HG03064 (cell line): ENCODE measurements at regions not wholly inside any gene's neighbourhood (a gene's known extent, or its start where the extent isn't known, plus 50 kb on each side); places are given as distances from the start of the nearest gene placed in this dataset.
"Not testable (repeated sequence)": the region's sequence is repeated elsewhere in the genome, so short reads cannot be mapped to it uniquely, and the experiment has no call there.

Experiments
- ATAC-seq: cut with Tn5 transposase; IDR thresholded peaks from one replicate; pipeline ENCODE4 v1.9.1; 2021; ENCODE audit warnings: low read depth; ENCODE audit not compliant: unreplicated experiment

GRCh38 chr16:65392806-65393565 is 271.1 kb upstream of the CDH11 start:
- no peak for ATAC-seq

GRCh38 chr16:65388592-65388991 is 266.7 kb upstream of the CDH11 start:
- ATAC-seq: no peak

- ATAC-seq: no peak
Measured at GRCh38 chr16:65386672-65387071, 264.8 kb upstream of the CDH11 start.

- ATAC-seq: no peak
Measured at GRCh38 chr16:65384441-65384840, 262.6 kb upstream of the CDH11 start.

GRCh38 chr16:65377195-65377594 is 255.3 kb upstream of the CDH11 start:
- ATAC-seq: no peak

GRCh38 chr16:65376601-65377000 is 254.7 kb upstream of the CDH11 start:
- no peak for ATAC-seq

GRCh38 chr16:65375651-65376050 is 253.8 kb upstream of the CDH11 start:
- ATAC-seq: no peak

GRCh38 chr16:65373097-65373496 is 251.2 kb upstream of the CDH11 start:
- no peak for ATAC-seq

GRCh38 chr16:65372171-65372570 is 250.3 kb upstream of the CDH11 start:
- no peak for ATAC-seq

GRCh38 chr16:65365732-65366715 is 244.2 kb upstream of the CDH11 start:
- ATAC-seq: no peak

GRCh38 chr16:65356721-65357120 is 234.9 kb upstream of the CDH11 start:
- ATAC-seq: not testable (repeated sequence)

GRCh38 chr16:65355706-65356105 is 233.8 kb upstream of the CDH11 start:
- ATAC-seq: no peak

- ATAC-seq: no peak
Measured at GRCh38 chr16:65353183-65353582, 231.3 kb upstream of the CDH11 start.

- ATAC-seq: no peak
Measured at GRCh38 chr16:65349626-65350025, 227.8 kb upstream of the CDH11 start.

- ATAC-seq: no peak
Measured at GRCh38 chr16:65343556-65343955, 221.7 kb upstream of the CDH11 start.

- ATAC-seq: no peak
Measured at GRCh38 chr16:65342231-65342866, 220.5 kb upstream of the CDH11 start.

- no peak for ATAC-seq
Measured at GRCh38 chr16:65339062-65339461, 217.2 kb upstream of the CDH11 start.

GRCh38 chr16:65336160-65336559 is 214.3 kb upstream of the CDH11 start:
- ATAC-seq: no peak

- ATAC-seq: no peak
Measured at GRCh38 chr16:65334081-65334480, 212.2 kb upstream of the CDH11 start.

- no peak for ATAC-seq
Measured at GRCh38 chr16:65333283-65333682, 211.4 kb upstream of the CDH11 start.

GRCh38 chr16:65327346-65327745 is 205.5 kb upstream of the CDH11 start:
- no peak for ATAC-seq
